GM12892 (cell line): ENCODE measurements at regions not wholly inside any gene's neighbourhood (a gene's known extent, or its start where the extent isn't known, plus 50 kb on each side); places are given as distances from the start of the nearest gene placed in this dataset.

Experiments
- DNase-seq: peaks from one replicate; pipeline ENCODE4 v3.0.0; 2011; ENCODE audit not compliant: insufficient read length
- FAIRE-seq: peaks from 2 replicates; lab custom pipeline; 2011; peaks lifted over from hg19 to GRCh38; lab: Jason Lieb, UNC
- POLR2A ChIP-seq: IDR thresholded peaks from 2 replicates; pipeline ENCODE4 v1.6.1; 2011; ENCODE audit warnings: low read depth, low read length, control low read depth
- POLR2AphosphoS5 ChIP-seq: IDR thresholded peaks from 2 replicates; pipeline ENCODE4 v1.6.1; 2011; ENCODE audit warnings: low read depth, low read length, control low read depth
- TAF1 ChIP-seq: IDR thresholded peaks from 2 replicates; pipeline ENCODE4 v1.6.1; 2011; ENCODE audit warnings: low read depth, mild to moderate bottlenecking, control low read depth, low read length, borderline replicate concordance

GRCh38 chr7:113392421-113392820, 274.1 kb upstream of the SMIM30 start:
- no peak for DNase-seq
- no peak for FAIRE-seq
- TF ChIP-seq TAF1, result no peak
- no peak for TF ChIP-seq POLR2AphosphoS5
- TF ChIP-seq POLR2A, result no peak

- TF ChIP-seq TAF1, result no peak
- no peak for TF ChIP-seq POLR2AphosphoS5
- no peak for TF ChIP-seq POLR2A
- no peak for DNase-seq
- no peak for FAIRE-seq
Observed at GRCh38 chr7:113389112-113389646, 270.8 kb upstream of the SMIM30 start.

GRCh38 chr7:113383638-113384037, 265.3 kb upstream of the SMIM30 start:
- FAIRE-seq (no peak), DNase-seq (no peak)
- TF ChIP-seq POLR2AphosphoS5, result no peak
- TF ChIP-seq POLR2A, result no peak
- TF ChIP-seq TAF1, result no peak

GRCh38 chr7:113379746-113380145, 261.4 kb upstream of the SMIM30 start:
- no peak for FAIRE-seq
- TF ChIP-seq POLR2AphosphoS5 (no peak), POLR2A (no peak), TAF1 (no peak)
- no peak for DNase-seq

GRCh38 chr7:113374955-113375354, 256.6 kb upstream of the SMIM30 start:
- FAIRE-seq, result no peak
- TF ChIP-seq POLR2A, result no peak
- TF ChIP-seq POLR2AphosphoS5, result no peak
- no peak for TF ChIP-seq TAF1
- no peak for DNase-seq

- FAIRE-seq (no peak), DNase-seq (no peak)
- no peak for TF ChIP-seq TAF1
- no peak for TF ChIP-seq POLR2A
- no peak for TF ChIP-seq POLR2AphosphoS5
Observed at GRCh38 chr7:113373863-113374262, 255.5 kb upstream of the SMIM30 start.

GRCh38 chr7:113371416-113372043, 253.2 kb upstream of the SMIM30 start:
- FAIRE-seq, result no peak
- no peak for DNase-seq
- TF ChIP-seq POLR2AphosphoS5 (no peak), TAF1 (no peak), POLR2A (no peak)

GRCh38 chr7:113370910-113371309, 252.6 kb upstream of the SMIM30 start:
- TF ChIP-seq TAF1, result no peak
- no peak for TF ChIP-seq POLR2AphosphoS5
- TF ChIP-seq POLR2A, result no peak

GRCh38 chr7:113368256-113368655, 249.9 kb upstream of the SMIM30 start:
- TF ChIP-seq POLR2AphosphoS5, result no peak
- TF ChIP-seq POLR2A, result no peak
- TF ChIP-seq TAF1, result no peak
- DNase-seq, result no peak
- FAIRE-seq, result no peak

More at GRCh38 chr7:113370910-113371309, 252.6 kb upstream of the SMIM30 start:
- DNase-seq (no peak), FAIRE-seq (no peak)

- DNase-seq (no peak), FAIRE-seq (no peak)
- no peak for TF ChIP-seq POLR2AphosphoS5
- no peak for TF ChIP-seq TAF1
- no peak for TF ChIP-seq POLR2A
Observed at GRCh38 chr7:113367041-113367586, 248.8 kb upstream of the SMIM30 start.

GRCh38 chr7:113366122-113366521, 247.8 kb upstream of the SMIM30 start:
- no peak for TF ChIP-seq POLR2AphosphoS5
- TF ChIP-seq TAF1, result no peak
- no peak for TF ChIP-seq POLR2A
- FAIRE-seq (no peak), DNase-seq (no peak)

- TF ChIP-seq POLR2A, result no peak
- no peak for TF ChIP-seq TAF1
- TF ChIP-seq POLR2AphosphoS5, result no peak
- no peak for FAIRE-seq
- DNase-seq, result no peak
Observed at GRCh38 chr7:113349339-113349738, 231.0 kb upstream of the SMIM30 start.

- TF ChIP-seq POLR2A (no peak), POLR2AphosphoS5 (no peak), TAF1 (no peak)
- no peak for DNase-seq
- no peak for FAIRE-seq
Observed at GRCh38 chr7:113339661-113340060, 221.3 kb upstream of the SMIM30 start.
